ENCODE measurements at regions not wholly inside any gene's neighbourhood (a gene's known extent, or its start where the extent isn't known, plus 50 kb on each side); places are given as distances from the start of the nearest gene placed in this dataset.

DNA sequence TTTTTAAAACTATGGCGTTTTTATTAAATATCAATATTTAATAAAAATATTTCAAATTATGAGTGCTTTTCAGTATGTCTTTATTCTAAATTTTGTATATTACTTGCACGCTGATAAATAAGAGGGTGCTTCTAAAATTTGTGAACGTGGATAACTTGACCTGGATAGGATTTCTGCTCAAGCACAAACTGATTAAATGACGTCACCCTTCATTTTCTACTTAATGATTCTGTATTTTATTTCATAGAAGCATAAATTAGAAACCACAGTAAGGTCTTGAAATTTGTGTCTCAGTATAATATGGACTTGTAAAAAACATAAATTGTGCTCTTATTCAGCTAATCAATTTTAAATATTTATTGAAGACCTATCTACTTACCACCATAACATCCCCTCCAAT, 903.7 kb downstream of the ROBO2 start:
- Histone ChIP-seq H3K27ac (ENCODE audit: insufficient read depth in 1 of 2, low read depth in 1 of 2, low read length in 2 of 2, poor library complexity in 1 of 2, severe bottlenecking in 2 of 2) (no peak overlapping the region), H3K4me3 (ENCODE audit: control insufficient read depth in 1 of 7, extremely low read depth in 1 of 7, insufficient read depth in 4 of 7, low read depth in 2 of 7, low read length in 6 of 7) (no peak overlapping the region), H3K9me3 (ENCODE audit: control extremely low read depth in 1 of 5, control insufficient read depth in 4 of 5, insufficient read depth in 2 of 5, low read depth in 1 of 5, low read length in 4 of 5) (no peaks in the 10 kb centered on the region), H3K4me1 (ENCODE audit: control extremely low read depth in 1 of 4, control insufficient read depth in 4 of 4, insufficient read depth in 4 of 4, low read length in 3 of 4) (no peaks in the 10 kb centered on the region), H3K36me3 (ENCODE audit: control insufficient read depth in 4 of 4, insufficient read depth in 4 of 4, low read length in 3 of 4) (no peaks in the 10 kb centered on the region), H3K27me3 (replicated peaks in 2 of 5; ENCODE audit: control insufficient read depth in 4 of 5, insufficient read depth in 5 of 5, low read length in 4 of 5) (no peaks in the 10 kb centered on the region)
- WGBS (ENCODE audit: insufficient coverage) = no CpG with 5 or more reads among the region's 4 CpGs
- DNase-seq = no peak
- POLR2A ChIA-PET = no interaction called here
- CTCF ChIA-PET = no interaction called here

DNA sequence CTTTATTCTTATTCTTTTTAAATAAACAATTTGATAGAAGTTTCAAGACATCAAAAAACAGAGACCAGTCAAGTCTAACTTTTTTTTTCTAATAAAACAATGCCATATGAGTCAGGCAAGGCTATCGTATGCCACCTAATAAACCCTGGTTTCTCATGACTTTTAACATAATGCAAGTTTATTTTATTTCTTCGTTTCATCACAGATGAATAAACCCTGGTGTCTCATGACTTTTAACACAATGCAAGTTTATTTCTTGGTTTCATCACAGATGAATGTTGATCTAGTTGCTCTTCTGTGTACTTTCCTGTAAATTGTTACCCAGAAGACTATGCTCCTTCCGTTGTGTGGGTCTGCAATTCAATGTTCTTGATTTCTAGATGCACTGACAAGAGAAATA, 905.4 kb downstream of the ROBO2 start:
- Histone ChIP-seq H3K27ac (ENCODE audit: insufficient read depth in 1 of 2, low read depth in 1 of 2, low read length in 2 of 2, poor library complexity in 1 of 2, severe bottlenecking in 2 of 2) (no peak overlapping the region), H3K36me3 (ENCODE audit: control insufficient read depth in 4 of 4, insufficient read depth in 4 of 4, low read length in 3 of 4) (no peaks in the 10 kb centered on the region), H3K9me3 (ENCODE audit: control extremely low read depth in 1 of 5, control insufficient read depth in 4 of 5, insufficient read depth in 2 of 5, low read depth in 1 of 5, low read length in 4 of 5) (no peaks in the 10 kb centered on the region), H3K4me1 (ENCODE audit: control extremely low read depth in 1 of 4, control insufficient read depth in 4 of 4, insufficient read depth in 4 of 4, low read length in 3 of 4) (no peaks in the 10 kb centered on the region), H3K27me3 (replicated peaks in 2 of 5; ENCODE audit: control insufficient read depth in 4 of 5, insufficient read depth in 5 of 5, low read length in 4 of 5) (no peaks in the 10 kb centered on the region), H3K4me3 (ENCODE audit: control insufficient read depth in 1 of 7, extremely low read depth in 1 of 7, insufficient read depth in 4 of 7, low read depth in 2 of 7, low read length in 6 of 7) (no peak overlapping the region)
- CTCF ChIA-PET = no interaction called here
- no peak for DNase-seq
- POLR2A ChIA-PET = no interaction called here
- WGBS (ENCODE audit: insufficient coverage) = 95% methylated on average over 2 of the region's 3 CpGs

DNA sequence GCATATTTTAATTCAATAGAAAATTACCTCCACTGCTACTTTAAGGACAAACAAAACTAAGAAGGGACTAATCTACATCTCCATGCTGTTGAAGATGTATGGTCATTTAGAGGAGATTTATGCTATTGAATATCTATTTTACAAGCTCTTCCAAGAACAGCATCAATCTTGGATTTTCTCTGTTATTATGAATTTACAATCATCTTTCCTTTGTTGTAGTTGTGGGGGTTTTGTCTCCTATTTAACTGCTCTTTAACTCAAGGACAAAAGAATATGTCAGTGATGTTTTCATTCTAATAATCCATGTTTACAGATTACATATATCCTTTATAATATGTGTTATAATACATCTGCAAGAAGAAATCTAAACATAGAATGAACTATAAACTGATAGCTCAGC, 907.8 kb downstream of the ROBO2 start:
- POLR2A ChIA-PET = no interaction called here
- DNase-seq = no peak
- Histone ChIP-seq H3K27ac (ENCODE audit: insufficient read depth in 1 of 2, low read depth in 1 of 2, low read length in 2 of 2, poor library complexity in 1 of 2, severe bottlenecking in 2 of 2) (no peak overlapping the region), H3K27me3 (replicated peaks in 2 of 5; ENCODE audit: control insufficient read depth in 4 of 5, insufficient read depth in 5 of 5, low read length in 4 of 5) (no peaks in the 10 kb centered on the region), H3K4me1 (ENCODE audit: control extremely low read depth in 1 of 4, control insufficient read depth in 4 of 4, insufficient read depth in 4 of 4, low read length in 3 of 4) (no peaks in the 10 kb centered on the region), H3K36me3 (ENCODE audit: control insufficient read depth in 4 of 4, insufficient read depth in 4 of 4, low read length in 3 of 4) (no peaks in the 10 kb centered on the region), H3K4me3 (ENCODE audit: control insufficient read depth in 1 of 7, extremely low read depth in 1 of 7, insufficient read depth in 4 of 7, low read depth in 2 of 7, low read length in 6 of 7) (no peak overlapping the region), H3K9me3 (ENCODE audit: control extremely low read depth in 1 of 5, control insufficient read depth in 4 of 5, insufficient read depth in 2 of 5, low read depth in 1 of 5, low read length in 4 of 5) (no peaks in the 10 kb centered on the region)
- CTCF ChIA-PET = no interaction called here

DNA sequence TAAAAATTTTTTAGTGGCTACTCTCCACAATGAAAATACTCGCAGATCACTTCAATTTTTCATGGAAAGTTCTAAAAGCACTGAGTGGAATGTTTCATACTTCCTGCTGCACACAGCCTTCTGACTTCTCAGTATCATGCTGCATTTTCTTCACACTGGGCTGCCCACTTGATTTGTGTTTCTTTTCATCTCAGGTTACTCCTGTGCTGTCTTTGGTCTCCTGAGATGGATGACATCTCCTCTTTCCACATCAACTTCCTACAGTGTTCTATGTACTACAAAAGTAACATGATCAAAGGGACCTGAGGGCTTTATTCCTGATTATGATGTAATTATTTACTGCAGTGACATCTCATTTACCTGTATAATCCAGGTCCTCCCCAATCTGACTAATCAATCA, 927.7 kb downstream of the ROBO2 start:
- H3K9me3 ChIP-seq (ENCODE audit: control extremely low read depth in 1 of 5, control insufficient read depth in 4 of 5, insufficient read depth in 2 of 5, low read depth in 1 of 5, low read length in 4 of 5) = no peaks in the 10 kb centered on the region
- ChIA-PET POLR2A (no interaction called here), CTCF (no interaction called here)
- H3K4me1 ChIP-seq (ENCODE audit: control extremely low read depth in 1 of 4, control insufficient read depth in 4 of 4, insufficient read depth in 4 of 4, low read length in 3 of 4) = no peaks in the 10 kb centered on the region
- H3K36me3 ChIP-seq (ENCODE audit: control insufficient read depth in 4 of 4, insufficient read depth in 4 of 4, low read length in 3 of 4) = no peaks in the 10 kb centered on the region
- H3K27me3 ChIP-seq (replicated peaks in 2 of 5; ENCODE audit: control insufficient read depth in 4 of 5, insufficient read depth in 5 of 5, low read length in 4 of 5) = no peaks in the 10 kb centered on the region
- H3K4me3 ChIP-seq (ENCODE audit: control insufficient read depth in 1 of 7, extremely low read depth in 1 of 7, insufficient read depth in 4 of 7, low read depth in 2 of 7, low read length in 6 of 7) = no peak overlapping the region
- DNase-seq = no peak
- H3K27ac ChIP-seq (ENCODE audit: insufficient read depth in 1 of 2, low read depth in 1 of 2, low read length in 2 of 2, poor library complexity in 1 of 2, severe bottlenecking in 2 of 2) = no peak overlapping the region
- WGBS (ENCODE audit: insufficient coverage) = 60% methylated on average over 1 of the region's 1 CpG

DNA sequence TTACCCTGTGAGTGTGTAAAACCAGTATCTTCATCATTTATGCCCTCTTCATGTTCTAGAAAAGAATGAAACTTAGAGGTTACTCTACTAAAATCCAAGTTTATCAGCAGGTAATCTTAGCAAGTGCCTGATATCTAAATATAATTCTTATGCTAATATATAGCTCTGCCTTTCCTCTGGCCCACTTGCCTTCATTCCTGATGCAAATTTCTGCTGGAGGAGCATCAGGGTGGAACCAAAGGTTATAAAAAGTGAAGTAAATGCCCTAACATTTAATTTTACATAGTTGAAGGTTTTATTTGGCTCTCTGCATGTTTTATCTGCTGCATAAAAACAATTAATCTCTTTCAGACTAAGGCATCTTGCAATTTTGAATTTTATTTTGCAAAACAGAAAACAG, 936.2 kb downstream of the ROBO2 start:
- CTCF ChIA-PET = no interaction called here

DNA sequence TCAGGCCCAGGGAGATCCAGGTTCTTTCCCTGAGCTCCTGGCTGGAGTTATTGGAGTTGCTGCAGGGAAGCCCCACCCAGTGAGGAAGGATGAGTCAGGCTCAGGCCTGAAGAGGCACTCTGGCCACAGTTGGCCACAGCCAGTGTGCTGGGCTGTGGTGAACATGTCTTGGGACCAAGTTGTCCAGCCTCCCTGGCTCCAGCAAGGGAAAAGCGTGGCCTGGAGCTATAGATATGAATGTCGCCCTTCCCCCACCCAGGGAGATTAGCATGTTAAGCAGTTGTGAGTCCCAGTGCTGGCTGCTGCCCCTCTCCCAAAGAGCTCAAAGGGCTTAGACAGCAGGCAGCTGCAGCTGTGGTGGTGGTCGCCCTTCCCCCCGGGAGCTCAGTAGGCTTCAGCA, 963.2 kb downstream of the ROBO2 start:
- WGBS (ENCODE audit: insufficient coverage) = 91% methylated on average over 4 of the region's 4 CpGs
- no peak overlapping the region for H3K27ac ChIP-seq (ENCODE audit: insufficient read depth in 1 of 2, low read depth in 1 of 2, low read length in 2 of 2, poor library complexity in 1 of 2, severe bottlenecking in 2 of 2)
- H3K4me3 ChIP-seq (ENCODE audit: control insufficient read depth in 1 of 7, extremely low read depth in 1 of 7, insufficient read depth in 4 of 7, low read depth in 2 of 7, low read length in 6 of 7) = no peak overlapping the region
- ChIA-PET CTCF (no interaction called here), POLR2A (no interaction called here)
- H3K9me3 ChIP-seq (ENCODE audit: control extremely low read depth in 1 of 5, control insufficient read depth in 4 of 5, insufficient read depth in 2 of 5, low read depth in 1 of 5, low read length in 4 of 5) = peaks cover 0 to 4% (median 0%) of the 10 kb centered on the region in 5 experiments
- H3K4me1 ChIP-seq (ENCODE audit: control extremely low read depth in 1 of 4, control insufficient read depth in 4 of 4, insufficient read depth in 4 of 4, low read length in 3 of 4) = no peaks in the 10 kb centered on the region
- no peaks in the 10 kb centered on the region for H3K27me3 ChIP-seq (replicated peaks in 2 of 5; ENCODE audit: control insufficient read depth in 4 of 5, insufficient read depth in 5 of 5, low read length in 4 of 5)
- no peaks in the 10 kb centered on the region for H3K36me3 ChIP-seq (ENCODE audit: control insufficient read depth in 4 of 4, insufficient read depth in 4 of 4, low read length in 3 of 4)
- DNase-seq = no peak

More for the DNA sequence above, 936.2 kb downstream of the ROBO2 start:
- no peak for DNase-seq
- POLR2A ChIA-PET = no interaction called here
- no peaks in the 10 kb centered on the region for H3K27me3 ChIP-seq (replicated peaks in 2 of 5; ENCODE audit: control insufficient read depth in 4 of 5, insufficient read depth in 5 of 5, low read length in 4 of 5)
- no peaks in the 10 kb centered on the region for H3K36me3 ChIP-seq (ENCODE audit: control insufficient read depth in 4 of 4, insufficient read depth in 4 of 4, low read length in 3 of 4)
- H3K27ac ChIP-seq (ENCODE audit: insufficient read depth in 1 of 2, low read depth in 1 of 2, low read length in 2 of 2, poor library complexity in 1 of 2, severe bottlenecking in 2 of 2) = no peak overlapping the region
- no peak overlapping the region for H3K4me3 ChIP-seq (ENCODE audit: control insufficient read depth in 1 of 7, extremely low read depth in 1 of 7, insufficient read depth in 4 of 7, low read depth in 2 of 7, low read length in 6 of 7)
- H3K4me1 ChIP-seq (ENCODE audit: control extremely low read depth in 1 of 4, control insufficient read depth in 4 of 4, insufficient read depth in 4 of 4, low read length in 3 of 4) = no peaks in the 10 kb centered on the region
- H3K9me3 ChIP-seq (ENCODE audit: control extremely low read depth in 1 of 5, control insufficient read depth in 4 of 5, insufficient read depth in 2 of 5, low read depth in 1 of 5, low read length in 4 of 5) = no peaks in the 10 kb centered on the region

DNA sequence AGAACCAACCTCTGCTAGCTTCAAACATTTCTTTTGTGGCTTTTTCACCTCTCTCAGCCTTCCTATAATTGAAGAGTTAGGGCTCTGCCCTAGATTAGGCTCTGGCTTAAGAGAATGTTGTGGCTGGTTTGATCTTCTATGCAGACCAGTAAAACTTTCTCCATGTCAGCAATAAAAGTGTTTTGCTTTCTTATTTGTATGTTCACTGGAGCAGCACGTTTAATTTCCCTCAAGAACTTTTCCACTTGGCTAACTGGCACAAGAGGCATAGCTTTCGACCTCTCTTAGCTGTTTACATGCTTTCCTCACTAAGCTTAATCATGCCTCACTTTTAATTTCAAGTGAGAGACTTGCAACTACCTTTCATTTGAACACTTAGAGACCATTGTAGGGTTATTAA, 964.7 kb downstream of the ROBO2 start:
- ChIA-PET POLR2A (no interaction called here), CTCF (interaction anchor here (0.6 kb wide), 1 partner anchor 10 kb away, joined by 3 read pairs; no protein-coding TSS in a partner anchor)
- 70% methylated on average over 2 of the region's 2 CpGs for WGBS (ENCODE audit: insufficient coverage)

DNA sequence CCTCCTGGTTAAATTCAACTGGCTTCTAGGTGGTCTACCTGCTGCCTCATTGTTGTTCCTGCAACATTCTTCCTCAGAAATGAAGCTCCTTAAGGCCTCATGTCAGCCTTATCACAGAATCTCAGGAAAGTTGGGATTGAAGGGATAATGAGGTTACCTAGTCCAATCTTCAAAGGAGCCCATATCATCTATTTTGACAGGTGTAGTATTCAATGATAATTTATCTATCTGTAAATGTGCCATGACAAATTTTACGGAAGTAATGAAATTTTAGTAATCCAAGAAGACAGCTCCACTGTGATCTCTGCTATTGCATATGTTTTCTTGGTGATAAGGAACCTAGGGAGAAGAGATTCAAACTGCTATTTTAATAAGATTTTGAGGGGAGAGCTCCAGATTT, 973.8 kb downstream of the ROBO2 start:
- CTCF ChIA-PET = interaction anchor here (1.2 kb wide), 1 partner anchor 9 kb away, joined by 3 read pairs; no protein-coding TSS in a partner anchor
- Histone ChIP-seq H3K27ac (ENCODE audit: insufficient read depth in 1 of 2, low read depth in 1 of 2, low read length in 2 of 2, poor library complexity in 1 of 2, severe bottlenecking in 2 of 2) (no peak overlapping the region), H3K9me3 (ENCODE audit: control extremely low read depth in 1 of 5, control insufficient read depth in 4 of 5, insufficient read depth in 2 of 5, low read depth in 1 of 5, low read length in 4 of 5) (no peaks in the 10 kb centered on the region), H3K4me3 (ENCODE audit: control insufficient read depth in 1 of 7, extremely low read depth in 1 of 7, insufficient read depth in 4 of 7, low read depth in 2 of 7, low read length in 6 of 7) (no peak overlapping the region), H3K36me3 (ENCODE audit: control insufficient read depth in 4 of 4, insufficient read depth in 4 of 4, low read length in 3 of 4) (no peaks in the 10 kb centered on the region), H3K4me1 (ENCODE audit: control extremely low read depth in 1 of 4, control insufficient read depth in 4 of 4, insufficient read depth in 4 of 4, low read length in 3 of 4) (no peaks in the 10 kb centered on the region), H3K27me3 (replicated peaks in 2 of 5; ENCODE audit: control insufficient read depth in 4 of 5, insufficient read depth in 5 of 5, low read length in 4 of 5) (no peaks in the 10 kb centered on the region)
- POLR2A ChIA-PET = no interaction called here
- DNase-seq = no peak
- WGBS (ENCODE audit: insufficient coverage) = 100% methylated on average over 1 of the region's 1 CpG

More for the DNA sequence above, 964.7 kb downstream of the ROBO2 start:
- Histone ChIP-seq H3K4me3 (ENCODE audit: control insufficient read depth in 1 of 7, extremely low read depth in 1 of 7, insufficient read depth in 4 of 7, low read depth in 2 of 7, low read length in 6 of 7) (no peak overlapping the region), H3K27me3 (replicated peaks in 2 of 5; ENCODE audit: control insufficient read depth in 4 of 5, insufficient read depth in 5 of 5, low read length in 4 of 5) (no peaks in the 10 kb centered on the region), H3K4me1 (ENCODE audit: control extremely low read depth in 1 of 4, control insufficient read depth in 4 of 4, insufficient read depth in 4 of 4, low read length in 3 of 4) (no peaks in the 10 kb centered on the region), H3K36me3 (ENCODE audit: control insufficient read depth in 4 of 4, insufficient read depth in 4 of 4, low read length in 3 of 4) (no peaks in the 10 kb centered on the region), H3K9me3 (ENCODE audit: control extremely low read depth in 1 of 5, control insufficient read depth in 4 of 5, insufficient read depth in 2 of 5, low read depth in 1 of 5, low read length in 4 of 5) (peaks cover 0 to 4% (median 0%) of the 10 kb centered on the region in 5 experiments), H3K27ac (ENCODE audit: insufficient read depth in 1 of 2, low read depth in 1 of 2, low read length in 2 of 2, poor library complexity in 1 of 2, severe bottlenecking in 2 of 2) (no peak overlapping the region)
- no peak for DNase-seq

Data from common myeloid progenitor, CD34-positive (primary cell).